Large intestine (tissue), 3 donors: ENCODE measurements at regions not wholly inside any gene's neighbourhood (a gene's known extent, or its start where the extent isn't known, plus 50 kb on each side); places are given as distances from the start of the nearest gene placed in this dataset.
A peak's percentile ranks its signal among the peaks of the same experiment; 100 is the strongest.

Experiments
- DNase-seq, 2 donors: peaks; one replicate each; pipeline versions ENCODE4 v3.0.0 to v3.0.0-alpha.2; 2013
- H3K27ac ChIP-seq: one replicate; pipeline ENCODE4 v1.5.1; 2013; ENCODE audit warnings: low read length
- H3K27me3 ChIP-seq: 2 replicates; pipeline ENCODE4 v1.6.1; 2013; ENCODE audit warnings: low read length; ENCODE audit not compliant: control insufficient read depth, insufficient read depth
- H3K36me3 ChIP-seq: 2 replicates; pipeline ENCODE4 v1.6.1; 2013; ENCODE audit warnings: low read length; ENCODE audit not compliant: control insufficient read depth, insufficient read depth
- H3K4me1 ChIP-seq: one replicate; pipeline ENCODE4 v1.6.1; 2013; ENCODE audit warnings: low read length; ENCODE audit not compliant: control insufficient read depth, insufficient read depth
- H3K4me3 ChIP-seq: one replicate; pipeline ENCODE4 v1.5.1; 2013; ENCODE audit warnings: low read length
- H3K9me3 ChIP-seq: one replicate; pipeline ENCODE4 v1.6.1; 2013; ENCODE audit warnings: mild to moderate bottlenecking, low read depth, low read length, moderate library complexity; ENCODE audit not compliant: control insufficient read depth
- WGBS: methylation state at CpG from one replicate; pipeline ENCODE4 v1.1.5; 2013; ENCODE audit warnings: low lambda C conversion rate; ENCODE audit not compliant: insufficient coverage; 5-methylcytosine and 5-hydroxymethylcytosine counted together

- no CpG with 5 or more reads among the region's 2 CpGs for WGBS
- no peak for DNase-seq
- no peak overlapping the region for H3K27ac ChIP-seq
Observed at GRCh38 chr2:46821600-46821999, 94.0 kb downstream of the MCFD2 start.

GRCh38 chr2:46818819-46819218 lies 96.8 kb downstream of the MCFD2 start:
- DNase-seq, result no peak
- no peaks in the 10 kb centered on the region for H3K27me3 ChIP-seq
- WGBS, result no CpG with 5 or more reads among the region's 2 CpGs
- H3K27ac ChIP-seq, result no peak overlapping the region
- no peak overlapping the region for H3K4me3 ChIP-seq
- H3K9me3 ChIP-seq, result no peaks in the 10 kb centered on the region
- peaks cover 3% of the 10 kb centered on the region for H3K4me1 ChIP-seq
- H3K36me3 ChIP-seq, result no peaks in the 10 kb centered on the region

More at GRCh38 chr2:46821600-46821999, 94.0 kb downstream of the MCFD2 start:
- no peaks in the 10 kb centered on the region for H3K36me3 ChIP-seq
- no peaks in the 10 kb centered on the region for H3K4me1 ChIP-seq
- H3K9me3 ChIP-seq, result no peaks in the 10 kb centered on the region
- H3K4me3 ChIP-seq, result no peak overlapping the region
- no peaks in the 10 kb centered on the region for H3K27me3 ChIP-seq

GRCh38 chr2:46818141-46818621 lies 97.4 kb downstream of the MCFD2 start:
- Histone ChIP-seq H3K9me3 (no peaks in the 10 kb centered on the region), H3K4me3 (no peak overlapping the region), H3K36me3 (no peaks in the 10 kb centered on the region), H3K4me1 (peaks cover 3% of the 10 kb centered on the region), H3K27me3 (no peaks in the 10 kb centered on the region), H3K27ac (no peak overlapping the region)
- no peak for DNase-seq
- WGBS, result no CpG with 5 or more reads among the region's 6 CpGs

GRCh38 chr2:46816846-46817726 lies 98.5 kb downstream of the MCFD2 start:
- Histone ChIP-seq H3K4me3 (no peak overlapping the region), H3K4me1 (peaks cover 3% of the 10 kb centered on the region), H3K36me3 (no peaks in the 10 kb centered on the region), H3K27me3 (no peaks in the 10 kb centered on the region), H3K27ac (no peak overlapping the region), H3K9me3 (no peaks in the 10 kb centered on the region)
- WGBS, result no CpG with 5 or more reads among the region's 11 CpGs
- DNase-seq, result no peak

GRCh38 chr2:46816151-46816845 lies 99.3 kb downstream of the MCFD2 start:
- no peak for DNase-seq
- no peak overlapping the region for H3K4me3 ChIP-seq
- no peak overlapping the region for H3K27ac ChIP-seq
- H3K36me3 ChIP-seq, result no peaks in the 10 kb centered on the region
- H3K27me3 ChIP-seq, result no peaks in the 10 kb centered on the region
- no peaks in the 10 kb centered on the region for H3K9me3 ChIP-seq
- H3K4me1 ChIP-seq, result peaks cover 3% of the 10 kb centered on the region
- no CpG with 5 or more reads among the region's 11 CpGs for WGBS

- Histone ChIP-seq H3K4me3 (no peak overlapping the region), H3K9me3 (no peaks in the 10 kb centered on the region), H3K27me3 (no peaks in the 10 kb centered on the region), H3K27ac (no peak overlapping the region), H3K4me1 (peaks cover 3% of the 10 kb centered on the region), H3K36me3 (no peaks in the 10 kb centered on the region)
- 82% methylated on average over 2 of the region's 10 CpGs for WGBS
- no peak for DNase-seq
Observed at GRCh38 chr2:46815121-46815802, 100.3 kb downstream of the MCFD2 start.

- DNase-seq, result peak; percentile 21 to 42
- Histone ChIP-seq H3K36me3 (no peaks in the 10 kb centered on the region), H3K9me3 (no peaks in the 10 kb centered on the region), H3K4me3 (no peak overlapping the region), H3K4me1 (peaks cover 3% of the 10 kb centered on the region), H3K27ac (peak overlapping the region; percentile 12), H3K27me3 (no peaks in the 10 kb centered on the region)
- WGBS, result no CpG with 5 or more reads among the region's 17 CpGs
Observed at GRCh38 chr2:46814160-46814961, 101.2 kb downstream of the MCFD2 start.

- Histone ChIP-seq H3K4me3 (no peak overlapping the region), H3K9me3 (no peaks in the 10 kb centered on the region), H3K27me3 (no peaks in the 10 kb centered on the region), H3K4me1 (peaks cover 3% of the 10 kb centered on the region), H3K36me3 (no peaks in the 10 kb centered on the region), H3K27ac (no peak overlapping the region)
- DNase-seq, result no peak
- WGBS, result 100% methylated on average over 1 of the region's 4 CpGs
Observed at GRCh38 chr2:46813680-46814079, 101.9 kb downstream of the MCFD2 start.

GRCh38 chr2:46813020-46813415 lies 102.6 kb downstream of the MCFD2 start:
- Histone ChIP-seq H3K9me3 (no peaks in the 10 kb centered on the region), H3K27me3 (no peaks in the 10 kb centered on the region), H3K27ac (no peak overlapping the region), H3K4me3 (no peak overlapping the region), H3K36me3 (no peaks in the 10 kb centered on the region), H3K4me1 (peaks cover 3% of the 10 kb centered on the region)
- WGBS, result no CpG with 5 or more reads among the region's 6 CpGs
- peak in 1 of 2 donors; percentile 12 for DNase-seq
